ENCODE measurements at regions not wholly inside any gene's neighbourhood (a gene's known extent, or its start where the extent isn't known, plus 50 kb on each side); places are given as distances from the start of the nearest gene placed in this dataset.

GRCh38 chr16:72511171-72511570 is 339.2 kb upstream of the PMFBP1 start:
- TF ChIP-seq EP300 (IDR thresholded peaks at IDR 0.05): no peak
- TF ChIP-seq, protein P1, sequence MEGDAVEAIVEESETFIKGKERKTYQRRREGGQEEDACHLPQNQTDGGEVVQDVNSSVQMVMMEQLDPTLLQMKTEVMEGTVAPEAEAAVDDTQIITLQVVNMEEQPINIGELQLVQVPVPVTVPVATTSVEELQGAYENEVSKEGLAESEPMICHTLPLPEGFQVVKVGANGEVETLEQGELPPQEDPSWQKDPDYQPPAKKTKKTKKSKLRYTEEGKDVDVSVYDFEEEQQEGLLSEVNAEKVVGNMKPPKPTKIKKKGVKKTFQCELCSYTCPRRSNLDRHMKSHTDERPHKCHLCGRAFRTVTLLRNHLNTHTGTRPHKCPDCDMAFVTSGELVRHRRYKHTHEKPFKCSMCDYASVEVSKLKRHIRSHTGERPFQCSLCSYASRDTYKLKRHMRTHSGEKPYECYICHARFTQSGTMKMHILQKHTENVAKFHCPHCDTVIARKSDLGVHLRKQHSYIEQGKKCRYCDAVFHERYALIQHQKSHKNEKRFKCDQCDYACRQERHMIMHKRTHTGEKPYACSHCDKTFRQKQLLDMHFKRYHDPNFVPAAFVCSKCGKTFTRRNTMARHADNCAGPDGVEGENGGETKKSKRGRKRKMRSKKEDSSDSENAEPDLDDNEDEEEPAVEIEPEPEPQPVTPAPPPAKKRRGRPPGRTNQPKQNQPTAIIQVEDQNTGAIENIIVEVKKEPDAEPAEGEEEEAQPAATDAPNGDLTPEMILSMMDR (IDR thresholded peaks at IDR 0.05): no peak
